PFSK-1 (cell line): ENCODE measurements at regions not wholly inside any gene's neighbourhood (a gene's known extent, or its start where the extent isn't known, plus 50 kb on each side); places are given as distances from the start of the nearest gene placed in this dataset.

Source experiments
- FOXP2 ChIP-seq: optimal IDR thresholded peaks from 2 replicates; pipeline ENCODE3; 2011; ENCODE audit warnings: borderline replicate concordance, control low read depth, inconsistent platforms; ENCODE audit not compliant: insufficient read depth; ENCODE audit errors: extremely low read length, extremely low read depth
- POLR2AphosphoS5 ChIP-seq: IDR thresholded peaks from 2 replicates; pipeline ENCODE4 v1.6.1; 2012; ENCODE audit warnings: low read depth, mild to moderate bottlenecking, control low read depth, low read length, moderate library complexity
- REST ChIP-seq, 2 experiments: IDR thresholded peaks; 2 replicates each; pipeline versions ENCODE4 v1.6.1 to v1.8.0; 2011 to 2012; ENCODE audit warnings: low read depth in 2 of 2, low read length in 2 of 2, control low read depth in 1 of 2, inconsistent platforms in 1 of 2, mild to moderate bottlenecking in 1 of 2, moderate library complexity in 1 of 2; ENCODE audit not compliant: insufficient read depth in 1 of 2
- SIN3A ChIP-seq: IDR thresholded peaks from 2 replicates; pipeline ENCODE4 v1.6.1; 2012; ENCODE audit warnings: mild to moderate bottlenecking, low read length, moderate library complexity, borderline replicate concordance; ENCODE audit not compliant: insufficient read depth
- TAF1 ChIP-seq: IDR thresholded peaks from 2 replicates; pipeline ENCODE4 v1.6.1; 2012; ENCODE audit warnings: low read length, control low read depth, borderline replicate concordance; ENCODE audit not compliant: insufficient read depth

GRCh38 chr9:129553277-129553676 is 67.6 kb downstream of the C9orf50 start:
- TF ChIP-seq SIN3A (no peak), TAF1 (no peak), REST (IDR thresholded peaks at IDR 0.05; ENCODE audit: insufficient read depth in 1 of 2, low read depth in 2 of 2, low read length in 2 of 2) (no peak), POLR2AphosphoS5 (no peak), FOXP2 (no peak)

- TF ChIP-seq FOXP2 (no peak), SIN3A (no peak), TAF1 (no peak), REST (IDR thresholded peaks at IDR 0.05; ENCODE audit: insufficient read depth in 1 of 2, low read depth in 2 of 2, low read length in 2 of 2) (no peak), POLR2AphosphoS5 (no peak)
Measured at GRCh38 chr9:129552064-129552463, 68.8 kb downstream of the C9orf50 start.

GRCh38 chr9:129551393-129551973 is 69.4 kb downstream of the C9orf50 start:
- no peak for TF ChIP-seq TAF1
- no peak for TF ChIP-seq POLR2AphosphoS5
- no peak for TF ChIP-seq FOXP2
- TF ChIP-seq SIN3A = no peak
- TF ChIP-seq REST (IDR thresholded peaks at IDR 0.05; ENCODE audit: insufficient read depth in 1 of 2, low read depth in 2 of 2, low read length in 2 of 2) = no peak

- TF ChIP-seq FOXP2 (no peak), SIN3A (no peak), REST (IDR thresholded peaks at IDR 0.05; ENCODE audit: insufficient read depth in 1 of 2, low read depth in 2 of 2, low read length in 2 of 2) (no peak), TAF1 (no peak), POLR2AphosphoS5 (no peak)
Measured at GRCh38 chr9:129550199-129550839, 70.6 kb downstream of the C9orf50 start.

- no peak for TF ChIP-seq REST (IDR thresholded peaks at IDR 0.05; ENCODE audit: insufficient read depth in 1 of 2, low read depth in 2 of 2, low read length in 2 of 2)
- TF ChIP-seq FOXP2 = no peak
- TF ChIP-seq TAF1 = no peak
- no peak for TF ChIP-seq SIN3A
- TF ChIP-seq POLR2AphosphoS5 = no peak
Measured at GRCh38 chr9:129549684-129550083, 71.2 kb downstream of the C9orf50 start.
